ENCODE measurements at regions not wholly inside any gene's neighbourhood (a gene's known extent, or its start where the extent isn't known, plus 50 kb on each side); places are given as distances from the start of the nearest gene placed in this dataset.

DNA sequence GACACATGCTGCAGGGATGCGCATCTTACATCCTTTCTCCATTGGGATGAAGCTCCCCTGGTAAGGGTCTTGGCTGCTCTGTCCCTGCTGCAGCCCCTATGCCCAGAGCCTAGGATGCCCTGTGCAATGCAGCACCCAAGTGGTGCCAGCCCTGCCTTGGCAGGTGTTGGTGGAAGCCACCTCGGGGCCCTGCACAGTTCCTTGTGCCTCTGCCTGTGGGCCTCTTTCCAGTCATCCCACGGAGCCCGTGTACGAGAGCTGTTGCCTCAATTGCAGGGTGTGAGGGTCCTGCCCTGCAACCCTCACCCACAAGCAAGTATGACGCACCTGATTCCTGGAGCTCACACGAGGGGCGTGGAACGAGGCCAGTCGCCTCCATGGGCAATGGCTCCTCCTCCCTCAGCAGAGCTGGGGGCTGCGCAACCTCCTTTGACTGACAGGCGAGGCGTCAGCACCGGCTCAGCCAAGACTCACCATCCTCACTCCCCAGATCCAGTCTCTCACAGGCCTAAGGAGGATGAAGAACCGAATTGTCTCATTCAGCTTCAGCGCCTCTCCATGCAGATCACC is 719.6 kb downstream of the BRD1 start:
- no peak for TF ChIP-seq CTCF (IDR thresholded peaks at IDR 0.05; ENCODE audit: low read depth, low read length)
- DNase-seq (ENCODE audit: low read depth in 1 of 2, low spot score in 1 of 2), result no peak

DNA sequence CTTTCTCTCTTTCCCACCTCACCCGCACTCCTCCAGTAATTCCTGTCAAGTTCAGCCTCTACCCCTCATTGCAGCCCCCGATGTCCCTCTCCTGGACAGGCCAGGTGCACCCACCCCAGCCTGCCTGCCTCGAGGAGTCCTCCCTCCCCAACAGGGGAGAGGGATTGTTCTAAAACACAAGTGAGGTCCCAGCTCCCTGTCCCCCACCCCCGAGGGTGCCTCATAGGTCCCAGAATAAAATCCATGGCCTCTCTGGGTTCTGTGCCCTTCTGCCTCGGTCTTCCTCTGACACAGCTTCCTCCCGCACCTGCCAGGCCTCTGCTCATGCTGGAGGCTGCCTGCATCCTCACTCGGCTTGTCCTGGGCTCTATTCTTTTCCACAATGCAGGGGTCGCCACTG is 720.1 kb downstream of the BRD1 start:
- TF ChIP-seq CTCF (IDR thresholded peaks at IDR 0.05; ENCODE audit: low read depth, low read length), result no peak
- no peak overlapping the region for H3K27ac ChIP-seq
- H3K9me3 ChIP-seq (ENCODE audit: low read depth), result no peaks in the 10 kb centered on the region
- no peaks in the 10 kb centered on the region for H3K36me3 ChIP-seq
- no peaks in the 10 kb centered on the region for H3K4me1 ChIP-seq (ENCODE audit: low read depth)
- H3K27me3 ChIP-seq, result no peaks in the 10 kb centered on the region
- no peak for DNase-seq (ENCODE audit: low read depth in 1 of 2, low spot score in 1 of 2)
- no peak overlapping the region for H3K4me3 ChIP-seq

More for the DNA sequence above, 719.6 kb downstream of the BRD1 start:
- no peaks in the 10 kb centered on the region for H3K9me3 ChIP-seq (ENCODE audit: low read depth)
- no peak overlapping the region for H3K4me3 ChIP-seq
- no peaks in the 10 kb centered on the region for H3K27me3 ChIP-seq
- no peaks in the 10 kb centered on the region for H3K36me3 ChIP-seq
- H3K4me1 ChIP-seq (ENCODE audit: low read depth), result no peaks in the 10 kb centered on the region
- no peak overlapping the region for H3K27ac ChIP-seq

GRCh38 chr22:49106842-49107152 is 720.9 kb downstream of the BRD1 start:
- TF ChIP-seq CTCF (IDR thresholded peaks at IDR 0.05; ENCODE audit: low read depth, low read length), result no peak
- no peak for DNase-seq (ENCODE audit: low read depth in 1 of 2, low spot score in 1 of 2)
- H3K36me3 ChIP-seq, result no peaks in the 10 kb centered on the region

GRCh38 chr22:49106096-49106841 is 721.4 kb downstream of the BRD1 start:
- no peak for DNase-seq (ENCODE audit: low read depth in 1 of 2, low spot score in 1 of 2)

More at GRCh38 chr22:49106842-49107152, 720.9 kb downstream of the BRD1 start:
- H3K27me3 ChIP-seq, result no peaks in the 10 kb centered on the region
- no peaks in the 10 kb centered on the region for H3K4me1 ChIP-seq (ENCODE audit: low read depth)
- no peaks in the 10 kb centered on the region for H3K9me3 ChIP-seq (ENCODE audit: low read depth)
- H3K4me3 ChIP-seq, result no peak overlapping the region
- H3K27ac ChIP-seq, result no peak overlapping the region

DNA sequence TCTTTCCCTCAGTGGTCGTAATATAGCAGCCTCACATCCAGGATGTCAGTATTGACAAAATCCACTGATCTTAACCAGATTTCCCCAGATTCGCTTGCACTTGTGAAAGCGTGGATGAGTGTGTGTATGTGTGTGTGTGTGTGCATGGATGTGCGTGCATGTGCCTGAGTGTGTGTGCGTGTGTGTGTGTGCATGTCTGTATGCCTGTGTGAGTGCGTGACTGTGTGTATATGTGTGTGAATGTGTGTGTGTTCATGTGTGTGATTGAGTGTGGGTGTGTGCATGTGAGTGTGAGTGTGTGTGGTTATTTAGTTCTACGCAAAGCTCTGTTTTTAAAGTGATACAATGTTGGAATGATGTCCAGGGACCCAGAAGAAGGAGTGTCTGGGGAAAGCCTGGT is 723.2 kb downstream of the BRD1 start:
- no peaks in the 10 kb centered on the region for H3K36me3 ChIP-seq
- TF ChIP-seq CTCF (IDR thresholded peaks at IDR 0.05; ENCODE audit: low read depth, low read length), result no peak
- no peaks in the 10 kb centered on the region for H3K4me1 ChIP-seq (ENCODE audit: low read depth)
- H3K27me3 ChIP-seq, result no peaks in the 10 kb centered on the region
- no peak overlapping the region for H3K27ac ChIP-seq
- no peaks in the 10 kb centered on the region for H3K9me3 ChIP-seq (ENCODE audit: low read depth)
- H3K4me3 ChIP-seq, result no peak overlapping the region
- no peak for DNase-seq (ENCODE audit: low read depth in 1 of 2, low spot score in 1 of 2)

More at GRCh38 chr22:49106096-49106841, 721.4 kb downstream of the BRD1 start:
- TF ChIP-seq CTCF (IDR thresholded peaks at IDR 0.05; ENCODE audit: low read depth, low read length), result no peak
- Histone ChIP-seq H3K36me3 (no peaks in the 10 kb centered on the region), H3K9me3 (ENCODE audit: low read depth) (no peaks in the 10 kb centered on the region), H3K27me3 (no peaks in the 10 kb centered on the region), H3K4me1 (ENCODE audit: low read depth) (no peaks in the 10 kb centered on the region), H3K27ac (no peak overlapping the region), H3K4me3 (no peak overlapping the region)
